Smooth muscle cell (in vitro differentiated cells): ENCODE measurements at regions not wholly inside any gene's neighbourhood (a gene's known extent, or its start where the extent isn't known, plus 50 kb on each side); places are given as distances from the start of the nearest gene placed in this dataset.

Source experiments
- DNase-seq: peaks from one replicate; lab custom pipeline; 2025; ENCODE audit not compliant: unreplicated experiment; lab: John Stamatoyannopoulos, UW
- H2AFZ ChIP-seq: fragments of 200-600 bp; sonication (generic); 2 replicates; pipeline ENCODE4 v1.6.0; 2016; ENCODE audit warnings: antibody characterized with exemption, low read depth, mild to moderate bottlenecking
- H3F3A ChIP-seq: fragments of 200-600 bp; sonication (generic); 2 replicates; pipeline ENCODE4 v1.6.0; 2017; ENCODE audit warnings: antibody characterized with exemption, low read depth
- H3K27ac ChIP-seq: fragments of 200-600 bp; sonication (generic); 2 replicates; pipeline ENCODE4 v1.5.1; 2016; ENCODE audit warnings: low read depth, mild to moderate bottlenecking
- H3K27me3 ChIP-seq: fragments of 200-600 bp; sonication (generic); 2 replicates; pipeline ENCODE4 v1.6.1; 2016; ENCODE audit warnings: low read depth, mild to moderate bottlenecking
- H3K36me3 ChIP-seq: fragments of 200-600 bp; sonication (generic); 2 replicates; pipeline ENCODE4 v1.5.1; 2016; ENCODE audit warnings: low read depth
- H3K4me1 ChIP-seq: fragments of 200-600 bp; sonication (generic); 2 replicates; pipeline ENCODE4 v1.5.1; 2016; ENCODE audit warnings: low read depth
- H3K4me2 ChIP-seq: fragments of 200-600 bp; sonication (generic); 2 replicates; pipeline ENCODE4 v1.6.0; 2016; ENCODE audit warnings: mild to moderate bottlenecking
- H3K4me3 ChIP-seq: fragments of 200-600 bp; sonication (generic); 2 replicates; pipeline ENCODE4 v1.5.1; 2016; ENCODE audit warnings: mild to moderate bottlenecking
- H3K79me2 ChIP-seq: fragments of 200-600 bp; sonication (generic); 2 replicates; pipeline ENCODE4 v1.6.0; 2016; ENCODE audit warnings: low read depth, mild to moderate bottlenecking
- H3K9ac ChIP-seq: fragments of 200-600 bp; sonication (generic); 2 replicates; pipeline ENCODE4 v1.6.0; 2016; ENCODE audit warnings: low read depth
- H3K9me3 ChIP-seq: fragments of 200-600 bp; sonication (generic); replicated peaks from 2 replicates; pipeline ENCODE4 v1.5.1; 2016; ENCODE audit warnings: low read depth
- H4K20me1 ChIP-seq: fragments of 200-600 bp; sonication (generic); 2 replicates; pipeline ENCODE4 v1.6.0; 2016; ENCODE audit warnings: low read depth
- WGBS: methylation state at CpG from one replicate; pipeline ENCODE4 v1.1.7; 2016; ENCODE audit warnings: low lambda C conversion rate; 5-methylcytosine and 5-hydroxymethylcytosine counted together
- TF ChIP-seq, protein P1 (sequence below): fragments of 200-600 bp; sonication (generic); IDR thresholded peaks from 2 replicates; pipeline ENCODE4 v1.5.1; 2017; ENCODE audit warnings: borderline replicate concordance, mild to moderate bottlenecking, antibody characterized with exemption; ENCODE audit not compliant: insufficient read depth, poor library complexity, severe bottlenecking

GRCh38 chr11:109317726-109318125, 104.3 kb upstream of the C11orf87 start:
- Histone ChIP-seq H3K4me2 (no peak overlapping the region), H3K9me3 (no peaks in the 10 kb centered on the region), H3K4me3 (no peak overlapping the region), H3F3A (no peaks in the 10 kb centered on the region), H3K4me1 (no peaks in the 10 kb centered on the region), H3K36me3 (no peaks in the 10 kb centered on the region), H3K9ac (no peak overlapping the region), H3K27ac (no peak overlapping the region), H3K27me3 (peaks cover 3% of the 10 kb centered on the region), H4K20me1 (no peaks in the 10 kb centered on the region), H2AFZ (no peak overlapping the region), H3K79me2 (no peaks in the 10 kb centered on the region)
- no peak for DNase-seq
- TF ChIP-seq, protein P1, sequence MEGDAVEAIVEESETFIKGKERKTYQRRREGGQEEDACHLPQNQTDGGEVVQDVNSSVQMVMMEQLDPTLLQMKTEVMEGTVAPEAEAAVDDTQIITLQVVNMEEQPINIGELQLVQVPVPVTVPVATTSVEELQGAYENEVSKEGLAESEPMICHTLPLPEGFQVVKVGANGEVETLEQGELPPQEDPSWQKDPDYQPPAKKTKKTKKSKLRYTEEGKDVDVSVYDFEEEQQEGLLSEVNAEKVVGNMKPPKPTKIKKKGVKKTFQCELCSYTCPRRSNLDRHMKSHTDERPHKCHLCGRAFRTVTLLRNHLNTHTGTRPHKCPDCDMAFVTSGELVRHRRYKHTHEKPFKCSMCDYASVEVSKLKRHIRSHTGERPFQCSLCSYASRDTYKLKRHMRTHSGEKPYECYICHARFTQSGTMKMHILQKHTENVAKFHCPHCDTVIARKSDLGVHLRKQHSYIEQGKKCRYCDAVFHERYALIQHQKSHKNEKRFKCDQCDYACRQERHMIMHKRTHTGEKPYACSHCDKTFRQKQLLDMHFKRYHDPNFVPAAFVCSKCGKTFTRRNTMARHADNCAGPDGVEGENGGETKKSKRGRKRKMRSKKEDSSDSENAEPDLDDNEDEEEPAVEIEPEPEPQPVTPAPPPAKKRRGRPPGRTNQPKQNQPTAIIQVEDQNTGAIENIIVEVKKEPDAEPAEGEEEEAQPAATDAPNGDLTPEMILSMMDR, result no peak
- WGBS, result 78% methylated on average over 1 of the region's 1 CpG

GRCh38 chr11:109320595-109320994, 101.4 kb upstream of the C11orf87 start:
- Histone ChIP-seq H3K4me2 (no peak overlapping the region), H3K4me3 (no peak overlapping the region), H3K27me3 (peaks cover 21% of the 10 kb centered on the region), H3K79me2 (no peaks in the 10 kb centered on the region), H3K9me3 (no peaks in the 10 kb centered on the region), H3K9ac (no peak overlapping the region), H3K36me3 (no peaks in the 10 kb centered on the region), H3F3A (no peaks in the 10 kb centered on the region), H2AFZ (no peak overlapping the region), H4K20me1 (no peaks in the 10 kb centered on the region), H3K27ac (no peak overlapping the region), H3K4me1 (no peaks in the 10 kb centered on the region)
- TF ChIP-seq, protein P1, result no peak
- DNase-seq, result no peak
- WGBS, result 67% methylated on average over 1 of the region's 1 CpG

- no peak overlapping the region for H2AFZ ChIP-seq
- H3K36me3 ChIP-seq, result no peaks in the 10 kb centered on the region
- H3K27ac ChIP-seq, result no peak overlapping the region
- 93% methylated on average over 1 of the region's 1 CpG for WGBS
- H3F3A ChIP-seq, result no peaks in the 10 kb centered on the region
- DNase-seq, result no peak
- H4K20me1 ChIP-seq, result no peaks in the 10 kb centered on the region
- H3K4me2 ChIP-seq, result no peak overlapping the region
- no peaks in the 10 kb centered on the region for H3K4me1 ChIP-seq
- H3K27me3 ChIP-seq, result peaks cover 26% of the 10 kb centered on the region
- no peak overlapping the region for H3K4me3 ChIP-seq
- no peak overlapping the region for H3K9ac ChIP-seq
- H3K79me2 ChIP-seq, result no peaks in the 10 kb centered on the region
- TF ChIP-seq, protein P1, result no peak
- no peaks in the 10 kb centered on the region for H3K9me3 ChIP-seq
These were observed 95.2 kb upstream of the C11orf87 start for GRCh38 chr11:109326781-109327180.

GRCh38 chr11:109329716-109330115, 92.3 kb upstream of the C11orf87 start:
- no peak overlapping the region for H3K9ac ChIP-seq
- no peak overlapping the region for H3K27ac ChIP-seq
- no peaks in the 10 kb centered on the region for H3K79me2 ChIP-seq
- H3K36me3 ChIP-seq, result no peaks in the 10 kb centered on the region
- TF ChIP-seq, protein P1, result no peak
- H3F3A ChIP-seq, result no peaks in the 10 kb centered on the region
- no peak overlapping the region for H2AFZ ChIP-seq
- no peaks in the 10 kb centered on the region for H4K20me1 ChIP-seq
- no peaks in the 10 kb centered on the region for H3K4me1 ChIP-seq
- peaks cover 8% of the 10 kb centered on the region for H3K27me3 ChIP-seq
- DNase-seq, result no peak
- no peak overlapping the region for H3K4me3 ChIP-seq
- no peak overlapping the region for H3K4me2 ChIP-seq
- WGBS, result 95% methylated on average over 2 of the region's 2 CpGs
- H3K9me3 ChIP-seq, result no peaks in the 10 kb centered on the region
